Right renal pelvis (tissue), 4 donors: ENCODE measurements at regions not wholly inside any gene's neighbourhood (a gene's known extent, or its start where the extent isn't known, plus 50 kb on each side); places are given as distances from the start of the nearest gene placed in this dataset.

Source experiments
- DNase-seq, 4 donors: peaks; one replicate each; pipeline ENCODE4 v3.0.0-alpha.2; 2013; ENCODE audit warnings: low read depth in 4 of 4, low spot score in 3 of 4, missing footprints in 1 of 4

GRCh38 chr5:4158750-4159447 is 563.3 kb downstream of the IRX1 start:
- no peak for DNase-seq

DNA sequence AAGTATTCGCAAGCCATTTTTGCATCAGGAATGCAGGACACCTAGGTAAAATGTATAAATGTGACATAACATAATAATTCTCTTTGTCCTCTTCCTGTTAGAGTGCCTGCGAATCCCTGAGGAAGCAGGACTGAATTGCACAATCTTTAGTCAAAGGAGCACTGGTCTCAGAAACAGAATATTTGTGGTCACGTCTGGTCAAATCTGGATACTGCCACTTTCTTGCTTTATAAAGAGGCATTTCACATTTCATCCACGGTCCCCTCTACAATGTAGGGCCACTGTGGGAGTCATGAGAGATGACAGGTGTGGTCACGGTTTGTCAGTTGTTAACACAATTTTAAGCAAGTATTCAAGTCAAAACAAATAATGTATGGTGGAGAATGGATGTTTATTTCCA is 564.0 kb downstream of the IRX1 start:
- no peak for DNase-seq

DNA sequence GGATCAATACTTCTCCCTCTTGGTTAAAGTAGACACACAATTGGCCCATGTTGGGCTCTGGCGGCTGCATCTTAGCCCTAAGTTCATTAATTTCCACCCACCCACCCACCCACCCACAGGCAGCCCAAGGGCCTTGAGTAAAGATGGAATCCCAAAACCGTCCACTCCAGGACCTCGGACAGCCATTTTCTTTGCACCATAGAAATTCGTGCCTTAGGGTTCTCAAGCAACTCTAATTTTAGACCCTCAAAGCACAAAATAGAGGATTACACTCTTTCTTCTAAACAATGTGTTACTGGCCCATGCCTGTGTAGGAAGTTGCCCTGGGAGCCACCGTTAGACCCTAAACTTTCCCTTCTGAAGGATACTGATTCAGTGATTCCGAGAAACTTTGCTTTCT is 568.5 kb downstream of the IRX1 start:
- DNase-seq, result no peak

DNA sequence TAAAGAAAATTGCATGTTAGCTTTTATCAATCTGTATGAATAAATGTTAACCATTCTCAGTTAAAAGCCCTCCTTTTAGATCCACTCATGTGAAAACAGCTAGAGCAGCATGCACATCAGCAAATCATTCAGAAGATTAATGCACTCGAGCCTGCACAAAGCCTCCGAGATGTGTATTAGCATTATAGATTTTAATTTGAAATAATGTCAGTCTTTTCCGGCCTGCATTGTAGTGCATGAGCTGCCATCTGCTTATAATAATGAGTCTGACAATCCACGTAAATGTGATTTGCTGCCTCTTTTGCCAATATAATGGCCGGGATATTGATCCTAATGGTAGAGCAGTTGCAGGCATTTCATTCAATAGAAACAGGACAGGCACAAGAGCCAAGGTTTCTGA is 585.1 kb downstream of the IRX1 start:
- no peak for DNase-seq

DNA sequence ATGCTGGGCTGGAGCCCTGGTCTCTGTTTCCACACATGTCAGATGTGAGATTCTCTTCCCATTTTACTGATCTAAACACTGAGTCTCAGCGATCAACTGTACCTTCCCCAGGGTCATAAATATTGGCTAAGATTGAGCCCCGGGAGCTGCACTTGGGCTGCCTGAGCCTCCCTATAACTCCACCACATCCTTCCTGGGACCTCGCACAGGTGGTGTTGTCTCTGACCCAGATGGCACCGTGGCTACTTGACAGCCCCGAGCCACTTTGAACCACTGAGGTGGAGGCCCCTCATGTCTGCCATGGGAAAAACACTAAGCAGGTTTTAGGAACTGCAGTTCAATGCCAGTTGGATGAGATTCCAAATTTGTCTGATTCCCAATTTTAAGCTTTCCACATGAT is 586.5 kb downstream of the IRX1 start:
- no peak for DNase-seq

GRCh38 chr5:4185127-4185526 is 589.5 kb downstream of the IRX1 start:
- DNase-seq, result no peak

- DNase-seq, result no peak
Observed at GRCh38 chr5:4188704-4189103, 593.1 kb downstream of the IRX1 start.

- DNase-seq, result no peak
Observed at GRCh38 chr5:4189317-4189716, 593.7 kb downstream of the IRX1 start.

DNA sequence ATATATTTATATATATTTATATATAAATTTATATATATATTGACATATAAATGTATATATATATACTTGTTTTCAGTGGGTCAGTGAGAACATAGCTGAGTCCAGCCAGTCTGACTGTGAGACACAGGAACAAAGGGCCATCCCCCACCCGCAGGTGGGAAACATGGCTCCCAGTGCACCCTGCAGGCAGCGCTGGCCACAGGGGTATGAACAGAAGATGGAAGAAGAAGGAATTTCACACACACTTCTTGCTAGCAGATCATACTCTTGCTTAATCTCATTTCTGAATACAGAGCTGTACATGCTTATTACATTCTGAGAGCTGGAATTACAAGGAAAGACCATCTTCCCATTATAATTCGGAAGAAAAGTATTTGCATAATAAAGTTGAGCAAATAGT is 595.4 kb downstream of the IRX1 start:
- DNase-seq, result no peak

GRCh38 chr5:4191703-4192102 is 596.1 kb downstream of the IRX1 start:
- DNase-seq, result no peak

GRCh38 chr5:4192111-4192510 is 596.5 kb downstream of the IRX1 start:
- no peak for DNase-seq

DNA sequence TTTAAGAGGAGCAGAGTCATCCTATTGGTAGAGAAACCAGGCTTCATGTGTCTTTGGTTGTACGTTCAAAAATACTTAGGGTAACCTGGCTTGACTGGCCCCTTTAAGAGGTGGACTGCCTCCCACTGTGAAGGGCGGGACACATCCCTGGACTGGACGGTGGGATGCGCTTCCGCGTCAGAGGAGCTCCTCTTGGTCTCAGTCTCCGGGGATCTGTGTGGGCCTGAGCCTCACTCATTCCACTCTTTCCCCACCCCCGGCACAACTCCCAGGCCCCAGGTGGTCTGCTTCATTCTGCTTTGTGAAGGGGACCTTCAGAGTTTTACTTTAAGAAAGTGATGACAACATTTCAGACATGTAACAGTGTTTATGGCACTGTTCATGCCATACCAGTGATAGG is 601.1 kb downstream of the IRX1 start:
- no peak for DNase-seq

DNA sequence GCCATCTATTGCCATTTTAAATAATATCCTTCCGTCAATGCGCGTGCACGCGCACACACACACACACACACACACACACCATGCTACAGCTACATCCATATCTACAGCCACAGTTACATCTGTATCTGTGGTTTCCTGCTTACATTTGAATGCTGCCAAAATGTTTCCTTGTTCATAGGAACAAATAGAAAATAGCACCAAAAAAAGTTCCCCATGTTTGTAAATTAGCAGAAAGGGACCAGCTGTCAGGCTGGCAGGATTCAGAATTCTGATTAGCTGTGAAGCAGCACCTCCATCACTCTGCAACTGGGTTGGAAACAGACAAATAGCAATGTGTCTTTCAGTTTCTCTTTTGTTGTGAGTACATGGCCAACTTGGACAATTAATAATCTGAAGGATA is 601.5 kb downstream of the IRX1 start:
- DNase-seq, result no peak

GRCh38 chr5:4198461-4198860 is 602.8 kb downstream of the IRX1 start:
- DNase-seq, result no peak

DNA sequence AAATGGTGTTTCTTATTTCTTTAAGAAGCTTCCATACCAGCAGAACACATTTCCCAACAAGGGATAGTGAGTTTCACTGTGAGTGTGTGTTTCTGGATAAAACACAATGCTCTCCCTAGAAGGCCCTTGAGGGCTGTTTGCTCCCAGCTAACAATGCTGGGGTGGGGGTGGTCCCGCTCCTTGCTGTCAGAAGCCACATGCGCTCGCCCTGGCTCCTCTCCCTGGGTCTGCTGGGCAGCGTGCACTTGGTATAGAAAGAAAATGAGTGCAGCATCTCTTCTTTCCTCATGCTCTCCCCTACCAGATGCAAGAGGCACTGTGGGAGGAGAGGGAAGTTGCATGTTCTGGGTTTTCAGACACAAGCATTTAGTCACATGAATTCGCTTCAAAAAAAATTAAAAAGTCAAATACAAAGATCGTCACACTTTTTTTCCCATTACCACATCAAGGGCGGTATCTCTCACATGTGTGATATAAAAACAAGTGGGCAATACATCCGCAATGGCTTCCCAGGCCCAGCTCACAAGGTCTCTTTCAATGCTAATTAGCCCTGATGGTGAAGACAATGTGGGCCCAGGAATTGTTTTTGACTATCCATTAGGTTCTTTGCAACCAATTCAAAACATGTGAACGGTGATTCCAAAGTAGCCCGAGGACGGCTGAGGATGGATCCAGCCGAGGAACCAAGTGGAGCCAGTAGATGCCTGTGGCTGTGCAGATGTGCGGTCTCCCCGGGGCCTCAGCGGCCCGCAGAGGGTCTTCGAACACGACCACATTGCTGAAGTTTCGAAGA is 603.6 kb downstream of the IRX1 start:
- DNase-seq, result no peak

GRCh38 chr5:4203146-4203545 is 607.5 kb downstream of the IRX1 start:
- DNase-seq, result no peak

DNA sequence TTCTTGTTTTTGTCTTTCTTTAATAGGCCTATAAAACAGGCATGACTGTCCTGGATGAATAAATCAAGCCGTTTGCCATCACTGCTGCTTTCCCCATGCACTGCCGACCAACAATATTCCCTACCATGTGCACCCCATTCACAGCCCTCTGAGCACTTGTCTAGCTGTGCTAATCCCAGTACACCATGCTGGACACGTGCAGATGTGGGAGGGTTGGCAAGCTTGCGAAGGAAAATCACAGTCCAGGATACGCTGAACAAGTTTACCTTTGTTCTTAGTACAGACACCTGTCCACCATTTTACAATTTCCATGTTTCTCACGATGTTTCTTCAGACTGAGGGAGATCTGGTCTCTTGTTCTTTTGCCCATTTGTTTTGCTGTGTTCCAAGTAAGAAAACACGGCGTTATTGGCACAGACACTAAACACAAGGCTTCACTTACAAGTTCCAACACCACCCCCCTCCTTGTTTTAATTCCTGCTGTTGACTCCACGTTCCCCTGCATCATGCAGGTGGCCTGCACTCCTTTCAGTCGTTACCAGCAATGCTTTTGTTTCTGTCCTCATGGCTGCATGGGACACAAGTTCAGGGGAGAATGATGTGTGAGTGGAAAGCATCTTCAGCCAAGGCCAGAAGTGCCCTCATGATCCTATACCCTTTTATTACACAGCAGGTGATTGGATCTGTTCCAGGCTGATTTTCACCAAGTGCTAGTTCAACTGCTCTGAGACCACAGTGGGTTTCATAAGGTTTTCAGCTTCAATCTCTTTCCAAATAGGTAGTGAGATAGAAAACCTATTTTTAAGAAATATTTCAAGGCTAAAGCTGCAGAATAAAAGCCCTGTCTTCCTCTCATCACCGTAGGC is 608.9 kb downstream of the IRX1 start:
- no peak for DNase-seq

DNA sequence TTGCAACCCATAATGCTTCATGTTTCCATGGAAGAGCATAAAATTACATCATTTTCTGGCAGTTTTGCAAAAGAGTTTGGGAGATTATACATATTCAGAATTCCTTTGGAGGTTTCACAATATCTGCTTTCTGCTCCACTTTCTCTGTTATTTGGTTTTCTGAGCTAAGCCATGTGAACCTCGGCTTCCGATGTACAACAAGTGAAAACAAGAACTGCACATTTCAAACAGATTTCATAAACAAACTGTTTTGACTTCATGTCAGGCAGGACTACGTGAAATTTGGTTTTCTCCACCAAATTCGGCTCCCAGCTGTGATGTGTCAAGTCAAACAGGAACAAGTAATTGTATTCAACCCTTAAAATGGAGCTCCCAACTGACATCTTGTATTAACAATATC is 609.8 kb downstream of the IRX1 start:
- no peak for DNase-seq

DNA sequence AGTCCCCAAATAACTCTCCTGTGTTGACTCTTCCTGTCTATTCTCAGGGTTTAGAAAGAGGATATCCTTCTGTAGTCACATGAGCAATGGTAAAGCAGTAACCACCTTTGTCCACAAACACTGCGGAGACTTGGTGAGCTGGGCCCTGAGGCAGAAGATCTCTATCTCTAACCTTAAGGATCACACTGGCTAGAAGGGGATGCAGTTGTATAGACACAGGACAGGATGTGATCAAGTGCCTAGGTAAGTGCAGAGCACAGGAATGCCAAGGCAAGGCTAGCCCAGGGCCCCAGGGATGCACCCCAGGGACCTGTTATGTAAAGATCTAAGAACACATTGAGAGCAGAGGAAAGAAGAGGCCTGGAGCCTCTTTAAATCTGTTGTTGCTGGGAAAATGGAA is 610.5 kb downstream of the IRX1 start:
- no peak for DNase-seq

GRCh38 chr5:4207486-4207885 is 611.9 kb downstream of the IRX1 start:
- DNase-seq, result no peak

DNA sequence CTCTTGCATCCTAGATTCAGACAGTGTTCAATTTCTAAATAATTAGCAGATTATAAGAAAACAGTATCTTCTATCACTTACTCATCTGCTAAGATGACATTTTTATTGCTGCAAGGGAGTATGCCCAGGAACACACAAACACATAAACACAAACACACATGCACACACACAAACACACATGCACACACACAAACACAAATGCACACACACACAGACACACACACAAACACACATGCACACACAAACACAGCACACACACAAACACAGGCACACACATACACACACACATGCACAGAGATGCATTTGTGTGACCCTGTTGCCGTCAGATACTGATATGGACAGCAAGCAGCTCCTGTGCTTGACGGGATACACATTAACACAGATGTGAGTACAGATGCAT is 612.9 kb downstream of the IRX1 start:
- DNase-seq, result no peak
